Fibroblast of villous mesenchyme (primary cell): ENCODE measurements at regions not wholly inside any gene's neighbourhood (a gene's known extent, or its start where the extent isn't known, plus 50 kb on each side); places are given as distances from the start of the nearest gene placed in this dataset.

Experiments
- DNase-seq: peaks from one replicate; pipeline ENCODE4 v3.0.0-alpha.2; 2010; ENCODE audit warnings: low read depth
- H3K4me3 ChIP-seq: 2 replicates; pipeline ENCODE4 v1.5.1; 2011; ENCODE audit warnings: low read depth, mild to moderate bottlenecking, low read length
- TF ChIP-seq, protein P1 (sequence below): IDR thresholded peaks from 2 replicates; pipeline ENCODE4 v1.5.1; 2012; ENCODE audit warnings: low read depth, mild to moderate bottlenecking, low read length; ENCODE audit not compliant: insufficient read depth

DNA sequence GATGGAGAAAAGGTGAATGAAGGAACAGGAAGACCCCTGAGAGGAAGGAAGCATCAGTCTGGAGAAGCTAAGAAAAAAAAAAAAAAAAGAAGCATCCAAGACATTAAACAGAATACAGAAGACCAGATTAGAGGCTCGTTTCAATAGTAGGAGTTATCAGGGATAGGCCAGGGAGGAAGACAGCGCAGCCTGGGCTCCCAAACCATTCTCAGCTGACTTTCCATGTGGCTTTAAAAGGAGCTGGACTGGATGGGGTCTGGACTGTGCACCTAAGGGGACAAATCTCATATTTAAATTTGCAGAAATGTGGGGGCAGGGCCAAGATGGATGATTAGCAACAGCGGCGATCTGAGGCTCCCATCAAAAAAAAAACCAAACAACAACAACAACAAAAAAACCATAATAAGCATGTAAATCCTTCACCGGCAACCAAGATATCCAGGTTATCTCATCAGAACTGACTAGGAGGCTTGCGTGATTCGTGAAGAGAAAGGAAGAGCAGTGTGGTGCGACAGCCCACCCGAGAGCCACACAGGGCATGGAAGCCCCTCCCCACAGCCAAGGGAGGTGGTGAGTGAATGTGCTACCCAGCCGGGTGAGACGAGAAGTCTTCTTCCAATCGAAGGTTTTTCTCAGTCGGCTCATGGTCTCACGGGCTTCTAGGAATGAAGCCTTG is 114.9 kb upstream of the ADAMTS16 start:
- TF ChIP-seq, protein P1, sequence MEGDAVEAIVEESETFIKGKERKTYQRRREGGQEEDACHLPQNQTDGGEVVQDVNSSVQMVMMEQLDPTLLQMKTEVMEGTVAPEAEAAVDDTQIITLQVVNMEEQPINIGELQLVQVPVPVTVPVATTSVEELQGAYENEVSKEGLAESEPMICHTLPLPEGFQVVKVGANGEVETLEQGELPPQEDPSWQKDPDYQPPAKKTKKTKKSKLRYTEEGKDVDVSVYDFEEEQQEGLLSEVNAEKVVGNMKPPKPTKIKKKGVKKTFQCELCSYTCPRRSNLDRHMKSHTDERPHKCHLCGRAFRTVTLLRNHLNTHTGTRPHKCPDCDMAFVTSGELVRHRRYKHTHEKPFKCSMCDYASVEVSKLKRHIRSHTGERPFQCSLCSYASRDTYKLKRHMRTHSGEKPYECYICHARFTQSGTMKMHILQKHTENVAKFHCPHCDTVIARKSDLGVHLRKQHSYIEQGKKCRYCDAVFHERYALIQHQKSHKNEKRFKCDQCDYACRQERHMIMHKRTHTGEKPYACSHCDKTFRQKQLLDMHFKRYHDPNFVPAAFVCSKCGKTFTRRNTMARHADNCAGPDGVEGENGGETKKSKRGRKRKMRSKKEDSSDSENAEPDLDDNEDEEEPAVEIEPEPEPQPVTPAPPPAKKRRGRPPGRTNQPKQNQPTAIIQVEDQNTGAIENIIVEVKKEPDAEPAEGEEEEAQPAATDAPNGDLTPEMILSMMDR: no peak
- peak overlapping the region; percentile 62 for H3K4me3 ChIP-seq
- DNase-seq: no peak

DNA sequence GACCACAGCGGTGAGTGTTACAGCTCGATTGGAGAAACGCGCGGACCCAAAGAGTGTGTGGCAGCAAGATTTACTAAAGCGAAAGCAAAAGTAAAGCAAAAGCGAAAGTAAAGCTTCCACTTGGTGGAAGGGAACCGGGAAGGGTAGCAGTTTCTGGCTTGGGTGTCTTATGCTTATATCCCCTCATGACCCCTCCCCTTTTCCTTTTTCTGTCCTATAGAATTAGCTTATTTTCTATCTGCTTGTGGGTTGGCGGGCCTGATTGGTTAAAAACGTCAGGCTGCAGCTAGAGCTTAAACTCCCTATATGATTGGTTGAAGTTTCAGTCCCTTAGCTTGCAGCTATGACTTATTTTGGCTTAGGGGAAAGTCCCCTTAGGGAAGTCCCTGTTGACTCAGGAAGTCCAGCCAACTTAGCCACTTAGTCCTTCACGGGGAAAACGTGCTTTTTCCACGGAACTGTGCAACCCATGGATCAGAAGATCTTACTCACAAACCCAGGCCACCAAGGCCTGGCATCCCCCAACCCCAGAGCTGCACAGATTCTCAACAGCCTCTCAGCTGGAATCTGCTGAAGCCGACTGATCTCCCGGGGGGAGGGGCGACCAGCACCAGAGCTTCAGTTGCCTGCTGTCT is 114.2 kb upstream of the ADAMTS16 start:
- peak overlapping the region; percentile 62 for H3K4me3 ChIP-seq
- TF ChIP-seq, protein P1: no peak
- peak; percentile 44 for DNase-seq

DNA sequence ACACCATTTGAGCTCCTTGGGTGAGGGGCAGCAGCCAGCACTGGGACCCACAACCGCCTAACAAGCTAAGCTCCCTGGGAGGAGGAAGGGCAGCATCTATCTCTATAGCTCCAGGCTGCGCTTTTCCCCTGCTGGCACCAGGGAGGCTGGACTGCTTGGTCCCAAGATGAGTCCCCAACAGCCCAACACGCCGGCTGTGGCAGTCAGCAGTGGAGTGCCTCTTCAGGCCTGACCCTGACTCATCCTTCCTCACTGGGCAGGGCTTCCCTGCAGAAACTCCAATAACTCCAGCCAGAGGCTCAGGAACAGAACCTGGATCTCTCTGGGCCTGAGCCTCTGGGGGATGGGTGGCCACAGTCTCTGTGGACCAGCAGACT is 113.7 kb upstream of the ADAMTS16 start:
- H3K4me3 ChIP-seq: no peak overlapping the region
- no peak for DNase-seq
- TF ChIP-seq, protein P1: no peak

DNA sequence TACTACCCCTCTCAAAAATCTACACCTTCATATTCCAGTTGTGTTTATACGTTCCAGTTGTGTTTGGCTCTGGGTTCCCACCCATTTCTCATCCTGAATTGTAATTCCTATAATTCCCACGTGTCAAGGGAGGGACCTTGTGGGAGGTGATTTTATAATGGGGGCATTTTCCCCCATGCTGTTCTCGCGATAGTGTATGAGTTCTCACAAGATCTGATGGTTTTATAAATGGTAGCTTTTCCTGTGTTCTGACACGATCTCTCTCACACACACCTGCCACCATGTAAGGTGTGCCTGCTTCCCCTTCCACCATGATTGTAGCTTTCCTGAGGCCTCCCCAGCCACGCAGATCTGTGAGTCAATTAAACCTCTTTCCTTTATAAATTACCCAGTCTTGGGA is 108.5 kb upstream of the ADAMTS16 start:
- no peak overlapping the region for H3K4me3 ChIP-seq
- TF ChIP-seq, protein P1: no peak
- no peak for DNase-seq

DNA sequence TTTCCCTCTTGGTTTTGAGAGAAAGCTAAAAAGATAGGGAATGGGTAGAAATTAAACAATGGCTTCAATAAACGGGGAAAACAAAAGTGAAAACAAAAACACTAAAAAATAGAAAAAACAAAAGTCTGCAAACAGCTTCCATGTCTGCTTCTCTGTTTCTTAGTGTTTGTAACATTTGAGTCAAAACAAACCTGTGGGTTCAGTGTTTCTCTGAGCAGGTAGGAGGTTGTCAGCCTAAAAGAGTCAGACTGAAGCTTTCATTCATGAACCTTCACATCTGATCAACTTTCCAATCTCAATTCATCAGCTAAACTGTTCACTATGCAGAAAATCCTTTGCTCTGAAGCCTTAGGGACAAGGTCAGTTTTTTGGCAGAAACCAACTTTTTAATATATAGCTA is 102.5 kb upstream of the ADAMTS16 start:
- TF ChIP-seq, protein P1: no peak
- no peak overlapping the region for H3K4me3 ChIP-seq
- DNase-seq: no peak

DNA sequence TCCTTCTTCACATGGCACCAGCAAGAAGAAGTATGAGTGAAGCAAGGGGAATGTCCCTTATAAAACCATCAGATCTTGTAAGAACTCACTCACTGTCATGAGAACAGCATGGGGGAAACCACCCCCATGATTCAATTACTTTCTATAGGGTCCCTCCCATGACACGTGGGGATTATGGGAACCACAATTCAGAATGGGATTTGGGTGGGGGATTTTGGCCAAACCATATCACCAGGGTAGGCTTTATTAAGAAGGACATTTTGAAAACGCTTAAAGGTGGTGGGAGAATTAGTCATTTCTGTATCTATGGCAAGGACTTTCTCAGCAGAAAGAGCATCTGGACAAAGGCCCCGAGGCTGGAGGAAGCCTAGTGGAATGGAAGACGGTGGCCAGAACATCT is 100.2 kb upstream of the ADAMTS16 start:
- TF ChIP-seq, protein P1: no peak

More for the DNA sequence above, 100.2 kb upstream of the ADAMTS16 start:
- H3K4me3 ChIP-seq: no peak overlapping the region
- no peak for DNase-seq
